HG03469 (cell line): ENCODE measurements at regions not wholly inside any gene's neighbourhood (a gene's known extent, or its start where the extent isn't known, plus 50 kb on each side); places are given as distances from the start of the nearest gene placed in this dataset.

Experiments
- ATAC-seq: cut with Tn5 transposase; IDR thresholded peaks from one replicate; pipeline ENCODE4 v1.9.1; 2021; ENCODE audit warnings: mild to moderate bottlenecking, moderate library complexity, moderate number of reproducible peaks; ENCODE audit not compliant: unreplicated experiment

DNA sequence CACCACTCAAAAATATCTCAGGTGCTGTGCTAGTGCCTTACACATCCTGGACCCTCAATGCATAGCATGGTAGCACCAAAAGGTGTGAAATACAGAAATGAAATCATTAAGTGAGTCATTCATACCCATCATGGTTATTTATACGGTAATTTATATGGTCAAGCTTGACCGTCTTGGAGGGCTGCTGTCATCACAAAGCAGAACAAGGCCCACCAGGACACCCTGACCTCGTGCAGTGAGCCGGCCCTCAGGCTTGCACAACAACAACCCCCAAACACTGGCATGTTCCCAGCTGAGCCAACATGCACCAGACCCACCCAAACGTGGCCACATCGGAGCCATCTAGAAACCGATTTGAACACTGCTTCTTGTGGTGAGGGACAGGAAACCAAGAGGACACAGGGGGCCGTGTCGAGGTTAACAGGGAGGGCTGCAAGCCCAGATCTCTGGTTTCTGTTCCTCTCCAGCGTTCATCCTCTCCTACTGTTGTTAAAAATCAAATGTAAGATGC, 378.5 kb upstream of the ID2 start:
- ATAC-seq = peak; percentile 47

DNA sequence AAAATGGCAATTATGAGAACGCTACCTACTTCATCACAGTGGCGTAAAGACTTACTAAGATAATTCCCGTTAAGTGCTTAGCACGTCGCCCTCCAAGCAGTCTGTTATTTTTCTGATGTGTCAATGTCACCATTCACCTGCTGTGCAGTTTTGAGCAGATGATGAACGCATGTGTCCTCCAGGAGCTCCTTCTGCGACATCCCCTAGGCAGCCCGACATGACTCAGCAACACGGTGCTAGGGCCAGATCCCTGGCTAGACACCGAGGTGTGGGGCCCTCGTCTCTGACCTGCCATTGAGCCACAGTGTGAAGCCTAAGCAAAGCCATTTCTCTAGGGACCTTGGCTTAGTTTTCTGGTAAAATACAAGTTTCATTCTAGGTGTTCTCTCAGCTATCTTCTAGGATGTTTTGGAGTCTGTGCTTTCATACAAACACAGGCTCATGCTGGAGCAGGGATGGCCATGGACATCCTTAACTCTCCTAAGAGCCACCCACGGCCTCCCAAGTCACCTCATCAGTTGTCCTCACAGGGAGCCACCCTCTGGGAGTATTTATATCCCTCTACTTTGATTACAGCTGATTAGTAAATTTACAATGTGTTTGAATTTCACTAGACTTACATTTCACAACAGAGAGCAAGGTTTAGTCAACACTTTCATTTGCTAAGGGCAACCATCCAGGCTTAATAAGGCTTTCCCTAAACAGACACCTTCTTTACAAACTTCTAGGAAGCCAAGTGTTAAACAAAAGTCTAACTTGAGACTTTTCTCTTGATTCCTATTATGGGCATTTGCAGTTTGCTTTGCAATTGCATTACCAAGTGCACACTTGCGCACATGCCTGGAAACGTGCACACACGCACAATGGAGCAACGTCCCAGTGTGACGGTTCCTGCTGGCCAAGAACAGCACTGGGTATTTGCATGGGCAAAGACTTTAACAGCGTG, 376.8 kb upstream of the ID2 start:
- ATAC-seq = no peak

DNA sequence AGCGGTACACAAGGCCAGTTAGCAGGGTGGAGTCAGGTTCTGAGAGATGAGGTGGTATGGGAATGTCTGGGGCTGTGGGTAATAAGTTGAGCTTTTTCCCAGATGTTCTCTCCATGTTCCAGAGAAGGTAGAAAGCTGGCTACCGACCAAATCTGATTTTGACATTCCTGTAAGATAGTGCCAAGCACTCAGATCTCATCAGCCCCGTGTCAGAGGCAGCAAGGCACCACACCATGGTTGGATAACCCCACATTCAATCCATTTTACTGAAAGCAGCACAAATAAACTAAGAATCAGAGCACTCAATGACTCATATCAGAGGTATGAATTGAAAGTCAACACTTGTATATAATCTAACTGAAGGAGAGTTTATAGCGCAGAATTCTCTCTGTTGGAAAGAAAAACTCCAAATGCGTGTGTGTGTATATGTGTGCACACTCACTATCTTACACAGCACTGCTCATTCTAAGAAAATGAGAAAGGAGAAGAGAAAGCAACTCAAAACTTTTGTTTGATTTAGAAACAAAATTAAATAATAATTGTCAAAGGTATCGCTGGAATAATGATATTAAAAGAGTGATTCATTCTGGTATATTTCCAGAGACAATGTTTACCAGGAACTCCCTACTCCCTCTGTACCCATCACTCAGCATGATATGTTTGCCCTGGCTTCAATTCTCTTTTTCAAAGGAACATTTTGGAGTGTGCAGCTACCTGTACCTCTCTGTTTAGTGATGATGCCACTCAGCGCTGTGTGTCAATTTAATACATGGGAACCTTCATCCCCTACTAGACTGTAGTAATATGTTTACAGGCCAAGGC, 375.1 kb upstream of the ID2 start:
- no peak for ATAC-seq

DNA sequence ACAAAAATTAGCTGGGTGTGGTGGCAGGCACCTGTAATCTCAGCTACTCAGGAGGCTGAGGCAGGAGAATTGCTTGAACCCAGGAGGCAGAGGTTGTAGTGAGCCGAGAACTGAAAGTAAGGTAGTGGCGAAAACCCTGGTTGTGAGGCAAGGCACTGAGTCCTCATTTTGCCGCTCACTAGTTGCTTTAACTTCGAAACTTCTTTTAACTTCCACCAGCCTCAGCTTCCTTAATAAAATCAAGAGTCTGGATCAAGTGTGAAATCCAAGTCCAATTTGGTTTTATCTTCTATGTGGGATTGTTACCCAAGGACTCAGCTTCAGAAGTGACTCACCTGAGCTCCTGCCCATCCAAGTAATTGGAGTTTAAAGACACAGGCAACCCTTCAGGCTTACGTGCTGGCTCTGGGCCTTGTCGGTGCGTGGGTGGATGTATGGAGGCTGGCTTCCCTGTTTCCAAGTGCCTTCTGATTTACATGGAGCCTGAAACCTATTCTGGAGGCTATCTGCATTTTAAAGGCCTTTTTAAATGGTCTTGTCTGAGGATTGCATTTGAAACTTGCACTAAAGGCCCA, 374.2 kb upstream of the ID2 start:
- no peak for ATAC-seq

DNA sequence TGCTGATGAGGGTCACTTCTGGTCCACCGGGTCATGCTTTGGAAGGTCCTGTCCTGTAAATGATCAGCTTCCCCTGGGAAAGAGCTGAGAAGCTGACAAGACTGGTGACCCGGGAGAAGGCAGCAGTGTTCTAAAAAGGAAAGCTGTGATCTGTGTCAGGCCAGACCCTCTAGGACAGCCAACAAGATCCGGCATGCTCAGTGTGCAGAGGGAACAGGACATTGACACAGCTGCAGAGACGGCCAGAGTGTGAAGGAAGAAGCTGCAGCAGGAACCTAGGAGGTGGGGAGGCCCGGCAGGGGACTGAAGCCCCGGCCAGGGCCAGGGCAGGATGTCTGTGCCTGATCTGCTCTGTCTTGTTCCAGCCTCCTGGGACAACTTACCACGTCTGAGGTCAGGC, 372.7 kb upstream of the ID2 start:
- no peak for ATAC-seq

DNA sequence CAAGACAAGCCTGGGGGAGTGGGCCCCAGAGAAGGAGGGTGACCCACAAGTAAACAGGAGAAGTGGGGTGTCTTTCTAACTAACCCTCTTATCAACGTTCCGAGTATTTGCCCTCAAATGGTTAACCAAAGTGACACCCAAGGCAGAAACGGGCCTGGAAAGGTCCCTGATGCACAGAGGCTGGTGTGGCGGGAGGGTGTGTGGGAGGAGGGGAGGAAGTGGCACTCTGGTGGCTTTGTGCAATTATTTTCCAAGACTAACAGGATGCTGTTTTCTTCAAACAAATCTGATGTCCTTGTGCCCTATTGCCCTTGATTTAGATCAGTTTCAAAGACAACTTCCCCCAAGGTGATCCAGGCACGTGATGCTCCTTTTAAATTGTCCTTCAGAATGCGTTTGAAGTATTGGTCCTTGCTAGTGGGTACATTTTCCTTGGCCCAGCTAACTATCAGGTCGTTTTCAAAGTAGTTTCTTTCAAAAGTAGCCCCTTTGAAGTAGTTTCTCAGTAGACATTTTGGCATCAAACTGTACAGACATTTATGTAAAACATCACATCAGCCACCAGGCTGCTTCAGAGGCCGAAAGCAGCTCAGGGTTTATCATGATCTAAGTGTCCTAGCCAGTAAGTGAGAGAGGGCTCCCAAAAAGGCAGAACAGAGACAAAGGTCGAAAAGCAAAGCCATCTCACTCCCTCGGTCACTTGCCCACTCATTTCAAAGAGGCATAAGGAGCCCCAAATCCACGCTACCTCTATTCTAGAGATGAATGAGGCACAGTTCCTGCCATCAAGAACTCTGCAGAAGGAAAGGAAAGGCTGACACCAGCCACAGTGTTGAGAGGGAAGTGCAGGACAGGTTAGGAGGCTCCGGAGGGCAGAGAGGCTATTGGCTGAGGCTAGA, 371.1 kb upstream of the ID2 start:
- no peak for ATAC-seq

DNA sequence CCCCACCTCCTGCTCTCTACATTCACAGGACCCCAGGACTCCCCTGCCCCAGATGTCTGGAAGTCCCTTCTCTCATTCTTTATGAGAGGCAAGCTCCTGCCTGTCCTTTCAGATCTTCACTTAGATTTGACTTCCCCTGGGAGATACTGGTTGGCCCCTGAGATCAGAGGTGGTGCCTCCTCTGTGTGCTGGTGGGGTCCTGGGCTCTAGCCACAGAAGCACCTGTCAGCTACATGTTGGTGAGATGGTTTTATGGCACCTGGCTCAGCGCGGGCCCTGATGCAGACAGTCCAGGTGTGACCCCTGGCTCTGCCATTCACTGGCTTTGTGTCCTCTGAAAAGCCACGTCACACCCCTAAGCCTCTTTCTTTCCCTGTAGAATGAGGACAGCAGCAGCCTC, 369.6 kb upstream of the ID2 start:
- no peak for ATAC-seq

DNA sequence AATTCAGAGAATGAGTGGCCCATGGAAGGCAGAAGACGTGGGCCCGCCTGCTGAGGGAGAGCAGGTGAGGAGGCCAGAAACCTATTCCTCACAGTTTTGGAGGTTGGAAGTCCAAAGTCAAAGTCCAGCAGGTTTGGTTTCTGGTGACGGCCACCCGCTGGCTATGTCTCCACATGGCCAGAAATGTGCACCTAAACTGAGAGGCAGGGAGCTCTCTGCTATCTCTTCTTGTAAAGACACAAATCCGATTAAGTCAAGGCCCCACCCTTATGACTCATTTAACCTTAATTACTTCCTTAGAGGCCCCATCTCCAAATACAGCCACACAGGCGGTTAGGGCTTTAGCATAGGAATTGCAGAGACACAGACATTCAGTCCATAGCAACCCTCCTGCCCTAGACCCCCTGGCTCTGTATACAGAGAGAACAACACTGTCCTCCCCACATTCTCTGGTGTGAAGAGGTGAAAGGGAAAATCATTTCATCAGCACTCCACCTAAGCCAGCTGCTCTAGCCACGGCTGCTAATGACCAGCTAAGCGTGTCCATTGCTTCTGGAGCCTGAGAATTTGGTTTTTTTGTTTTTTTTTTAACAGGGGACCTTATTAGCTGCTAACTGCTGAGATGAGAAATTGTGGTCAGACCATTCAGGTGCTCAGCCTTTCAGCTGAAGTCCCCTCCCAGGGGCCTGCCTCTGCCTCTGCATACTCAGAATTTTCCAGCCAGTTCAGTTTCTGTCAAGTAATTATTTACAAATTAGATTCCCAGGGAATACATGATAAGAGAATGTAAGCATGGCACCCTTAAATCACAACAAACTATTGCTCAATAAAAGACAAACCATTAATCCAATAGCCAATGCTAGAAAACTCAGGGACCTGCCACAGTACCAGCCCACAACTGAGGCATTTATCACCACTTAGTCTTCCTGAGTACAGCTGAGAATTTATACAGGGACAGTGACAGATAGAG, 368.7 kb upstream of the ID2 start:
- peak; percentile 69 for ATAC-seq

DNA sequence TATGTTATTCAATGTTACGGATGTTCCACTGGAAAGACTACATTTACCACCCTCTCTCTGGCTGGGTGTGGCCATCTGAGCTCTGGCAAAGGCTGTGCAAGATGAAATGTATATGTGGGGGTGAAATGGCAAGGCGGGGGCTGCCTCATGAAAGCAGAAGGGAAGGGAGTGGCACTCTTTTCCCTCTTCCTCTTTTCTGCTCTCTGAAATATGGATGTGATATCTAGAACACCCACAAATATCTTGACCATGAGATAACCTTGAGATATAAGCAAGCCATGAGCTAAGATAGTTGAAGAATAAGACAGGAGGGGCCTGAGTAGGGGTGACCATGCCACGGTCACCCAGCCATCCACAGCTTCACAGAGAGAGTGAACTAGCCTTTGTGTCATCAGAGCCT, 367.8 kb upstream of the ID2 start:
- no peak for ATAC-seq

DNA sequence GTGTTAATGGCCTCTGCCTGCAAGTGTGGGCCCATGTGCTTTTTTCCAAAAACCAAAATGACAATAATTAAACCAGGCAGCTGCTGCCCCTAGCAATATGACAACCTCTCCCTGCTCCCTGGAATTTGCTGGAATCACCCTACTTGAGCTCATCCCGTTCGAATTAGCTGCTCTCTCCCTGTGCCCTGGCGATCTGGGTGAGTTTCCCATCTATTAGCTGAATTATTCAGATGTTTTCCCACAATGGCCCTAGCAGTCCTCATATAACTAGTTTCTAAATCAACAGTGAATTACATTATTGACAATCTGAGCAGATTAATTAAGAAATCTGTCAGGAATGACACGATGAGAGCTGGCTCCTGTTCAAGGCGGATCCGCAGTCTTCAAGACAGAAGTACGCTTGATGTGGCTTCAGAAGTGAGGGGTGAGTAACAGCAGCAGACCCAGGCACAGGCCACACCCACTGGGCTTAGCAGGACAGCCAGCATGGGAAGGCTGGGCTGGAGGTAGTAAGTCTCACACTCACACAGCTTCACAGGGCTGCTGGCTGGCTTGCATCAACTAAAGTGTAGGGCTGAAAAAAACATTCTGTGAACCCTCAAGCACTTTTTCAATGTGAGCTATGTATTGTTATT, 366.2 kb upstream of the ID2 start:
- ATAC-seq = no peak

DNA sequence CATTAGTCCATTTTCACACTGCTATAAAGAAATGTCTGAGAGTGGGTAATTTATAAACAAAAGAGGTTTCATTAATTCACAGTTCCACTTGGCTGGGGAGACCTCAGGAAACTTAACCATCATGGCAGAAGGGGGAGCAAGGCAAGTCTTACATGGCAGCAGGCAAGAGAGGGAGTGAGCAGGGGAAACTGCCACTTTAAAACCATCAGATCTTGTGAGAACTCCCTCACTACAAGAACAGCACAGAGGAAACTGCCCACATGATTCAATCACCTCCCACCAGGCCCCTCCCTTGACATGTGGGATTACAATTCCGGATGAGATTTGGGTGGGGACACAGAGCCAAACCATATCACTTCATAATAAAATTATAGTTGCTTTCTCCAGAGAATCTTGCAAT, 365.5 kb upstream of the ID2 start:
- no peak for ATAC-seq

DNA sequence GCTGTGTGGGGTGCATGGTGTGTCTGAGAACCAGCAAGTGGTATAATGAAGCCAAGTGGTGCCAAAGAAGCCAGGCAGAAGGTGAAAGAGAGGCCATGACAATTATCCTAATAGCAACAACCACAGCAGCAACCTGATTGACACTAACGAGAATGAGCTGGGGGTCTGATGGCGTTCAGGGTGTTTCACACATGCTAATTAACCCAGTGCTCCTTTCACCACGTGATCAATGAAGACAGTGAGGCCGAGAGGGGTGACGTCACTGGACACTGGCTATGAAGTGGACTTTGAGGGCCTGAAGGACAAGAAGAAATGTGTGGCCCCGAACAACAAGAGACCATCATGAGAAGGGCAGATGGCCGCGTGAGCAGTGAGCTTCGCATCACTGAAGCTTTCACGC, 364.4 kb upstream of the ID2 start:
- ATAC-seq = no peak

DNA sequence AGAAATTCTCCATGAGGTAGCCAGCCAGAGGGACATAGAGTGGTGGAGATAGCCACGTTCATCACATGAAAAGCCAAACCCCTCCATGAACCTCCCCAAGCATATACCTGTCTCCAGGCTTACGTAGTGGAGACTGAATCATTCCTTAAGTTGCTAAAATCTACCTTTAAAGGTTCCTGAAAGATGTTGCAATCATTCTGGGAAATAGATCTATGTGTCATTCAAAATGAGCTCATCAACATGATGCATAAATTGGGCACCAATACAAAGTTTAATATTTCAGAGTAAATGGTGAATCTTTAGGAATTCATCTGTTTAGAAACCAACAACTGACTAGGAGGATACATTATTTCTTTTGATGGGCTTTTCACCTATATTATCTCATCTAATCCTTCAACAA, 362.6 kb upstream of the ID2 start:
- no peak for ATAC-seq

DNA sequence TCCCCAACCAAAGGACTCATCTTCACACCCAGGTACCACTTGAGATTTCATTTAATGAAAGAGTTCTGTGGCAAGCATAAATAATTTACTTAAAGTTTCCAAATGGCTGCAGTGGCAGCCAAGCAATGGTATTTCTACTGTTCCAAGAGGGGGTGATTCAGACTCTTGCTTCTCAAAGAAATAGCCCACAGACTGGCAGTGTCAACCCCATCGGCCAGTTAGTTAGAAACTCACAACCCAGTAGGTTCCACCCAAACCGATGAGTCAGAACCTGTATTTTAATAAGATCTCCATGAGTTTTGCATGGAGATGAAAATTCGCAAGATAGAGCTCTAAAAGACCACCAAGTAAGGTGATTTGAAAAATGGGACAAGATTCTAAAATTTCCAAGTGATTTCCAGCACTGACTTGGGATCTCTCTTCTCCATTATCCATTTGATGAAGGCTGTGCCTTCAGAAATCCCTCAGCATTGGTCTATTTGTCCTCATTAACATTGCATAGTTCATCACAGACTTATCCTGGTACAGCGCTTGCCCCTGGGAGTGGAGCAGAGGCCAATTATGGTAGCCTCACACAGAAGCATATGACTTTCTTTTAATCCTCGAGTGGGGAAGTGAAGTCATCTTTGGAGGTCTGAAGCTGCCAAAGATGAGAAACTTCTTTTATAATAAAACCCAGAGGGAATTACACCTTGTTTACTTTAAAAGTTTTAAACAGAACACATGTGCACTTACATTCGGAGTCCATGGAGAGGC, 361.4 kb upstream of the ID2 start:
- no peak for ATAC-seq

DNA sequence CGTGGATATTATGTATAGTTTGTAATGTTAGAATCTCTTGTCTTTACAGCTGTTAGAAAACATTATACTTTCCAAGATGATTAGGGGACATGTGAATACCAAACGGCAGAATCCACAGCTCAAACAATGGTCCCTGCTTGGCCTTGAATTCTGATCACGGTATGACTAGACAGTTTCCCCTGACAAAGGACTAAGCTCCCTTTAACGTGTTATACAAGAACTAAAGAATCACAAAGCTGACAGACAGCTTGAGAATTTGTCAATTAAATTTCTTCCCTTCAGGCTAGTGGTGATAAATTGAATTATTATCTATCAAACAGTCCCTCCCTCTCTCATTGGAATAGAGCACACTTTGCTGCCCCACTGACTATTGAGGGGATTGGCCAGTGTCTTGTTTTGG, 359.2 kb upstream of the ID2 start:
- no peak for ATAC-seq

DNA sequence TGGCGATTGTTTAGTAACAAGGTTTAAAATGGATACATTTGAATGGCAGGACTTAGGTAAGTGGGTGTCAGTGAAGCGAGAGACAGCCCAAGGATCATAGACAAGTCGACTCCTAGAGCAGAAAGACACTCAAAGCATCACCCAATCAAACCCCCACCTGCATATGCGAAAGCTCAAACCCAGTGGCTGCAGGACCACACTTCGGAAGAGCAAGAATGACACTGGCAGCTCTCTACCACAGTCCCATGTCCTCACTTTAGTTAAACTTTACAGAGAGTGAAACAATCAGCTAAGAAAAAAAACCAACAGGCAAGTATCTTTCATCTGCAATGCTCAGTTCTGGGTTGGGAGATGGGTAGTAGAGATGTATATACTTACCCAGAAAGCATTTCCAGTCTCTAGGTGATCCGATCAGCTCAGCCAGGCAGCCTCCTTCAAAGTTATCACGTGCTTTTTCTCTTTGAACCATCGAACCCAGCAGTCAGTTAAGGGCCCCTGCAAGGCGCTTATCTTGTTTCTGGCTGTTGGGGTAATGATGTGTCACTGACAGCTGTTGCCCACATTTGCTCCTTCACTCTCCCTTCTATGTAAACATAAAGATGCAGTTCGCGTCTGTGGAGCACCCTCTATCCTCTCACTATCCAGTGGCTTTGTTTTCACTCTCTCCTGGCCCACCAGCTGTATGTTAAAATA, 357.5 kb upstream of the ID2 start:
- ATAC-seq = no peak

DNA sequence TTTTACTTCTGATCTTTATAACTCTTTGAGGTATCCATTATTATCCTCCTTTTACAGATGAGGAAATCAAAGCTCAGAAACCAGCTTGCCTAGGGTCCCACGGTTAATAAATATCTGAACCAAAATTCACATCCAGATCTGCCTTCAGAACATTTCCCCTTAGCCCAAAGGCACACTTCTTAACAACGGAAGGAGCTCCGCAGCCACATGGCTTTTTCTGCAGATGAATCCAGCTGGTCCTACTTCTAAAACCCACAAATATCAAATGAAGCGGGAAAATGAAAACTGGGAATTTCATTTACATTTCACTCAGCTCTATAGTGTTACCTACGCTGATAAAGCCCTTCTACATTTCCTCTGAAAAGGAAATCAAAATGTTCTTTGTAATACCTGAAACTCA, 357.0 kb upstream of the ID2 start:
- no peak for ATAC-seq
